SHP77 treated with DMSO at 0.1 percent for 48 hours (cell line): ENCODE measurements at regions not wholly inside any gene's neighbourhood (a gene's known extent, or its start where the extent isn't known, plus 50 kb on each side); places are given as distances from the start of the nearest gene placed in this dataset.
"Not testable (repeated sequence)": the region's sequence is repeated elsewhere in the genome, so short reads cannot be mapped to it uniquely, and the experiment has no call there.

Source experiments
- DNase-seq: peaks from one replicate; lab custom pipeline; 2025; lab: John Stamatoyannopoulos, UW

GRCh38 chr4:173699841-173700475 lies 169.9 kb upstream of the HAND2 start:
- no peak for DNase-seq

DNA sequence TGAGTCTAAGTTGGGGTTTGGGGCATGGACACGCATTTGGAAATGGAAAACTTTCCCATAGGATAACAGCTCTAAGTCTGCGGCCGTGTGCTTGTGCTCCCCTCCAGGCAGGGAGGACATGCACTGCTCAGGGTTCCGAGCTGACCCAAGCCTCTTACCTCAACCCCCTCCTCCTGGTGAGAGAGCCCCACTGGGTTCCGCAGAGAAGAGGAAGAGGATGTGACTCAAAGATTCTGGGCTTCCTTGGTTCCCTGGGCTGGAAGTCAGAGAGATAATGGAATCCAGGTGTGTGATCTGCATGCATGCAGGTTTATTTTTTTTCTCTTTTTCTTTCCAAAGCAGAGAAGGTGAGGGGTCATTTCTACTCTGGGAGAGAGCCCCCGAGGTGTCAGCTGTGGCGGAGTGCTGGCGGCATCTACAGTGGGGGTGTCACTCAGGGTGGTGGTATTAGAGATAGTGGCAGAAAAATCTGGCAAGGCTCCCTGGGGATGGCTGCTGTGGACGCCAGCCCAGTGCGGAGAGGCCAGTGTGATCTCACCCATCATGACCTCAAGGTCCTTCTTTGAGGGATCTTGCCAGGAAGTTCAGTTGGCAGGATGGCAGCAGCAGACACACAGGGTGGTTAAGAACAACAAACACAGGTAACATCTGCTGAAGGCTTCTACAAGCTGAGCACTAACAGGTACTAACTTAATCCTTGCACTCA lies 168.7 kb upstream of the HAND2 start:
- no peak for DNase-seq

GRCh38 chr4:173697840-173698239 lies 167.8 kb upstream of the HAND2 start:
- no peak for DNase-seq

DNA sequence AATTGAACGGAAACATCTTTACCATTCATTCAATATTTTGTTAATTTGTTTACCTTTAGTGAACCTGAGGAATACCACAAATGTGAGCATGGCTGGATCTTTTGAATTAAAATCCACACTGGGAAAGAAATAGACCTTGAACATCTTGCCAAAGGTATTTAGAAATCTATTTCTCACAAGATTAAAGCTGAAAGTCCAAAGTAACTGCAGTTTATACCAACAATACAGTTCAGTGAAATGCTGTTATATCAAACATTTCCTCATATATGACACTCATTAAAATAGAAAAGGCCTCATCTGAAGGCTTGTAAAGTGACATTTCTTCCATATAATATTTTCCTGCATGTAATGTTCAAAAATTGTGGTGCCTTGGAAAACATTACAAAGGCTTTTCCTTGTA lies 166.5 kb upstream of the HAND2 start:
- no peak for DNase-seq

DNA sequence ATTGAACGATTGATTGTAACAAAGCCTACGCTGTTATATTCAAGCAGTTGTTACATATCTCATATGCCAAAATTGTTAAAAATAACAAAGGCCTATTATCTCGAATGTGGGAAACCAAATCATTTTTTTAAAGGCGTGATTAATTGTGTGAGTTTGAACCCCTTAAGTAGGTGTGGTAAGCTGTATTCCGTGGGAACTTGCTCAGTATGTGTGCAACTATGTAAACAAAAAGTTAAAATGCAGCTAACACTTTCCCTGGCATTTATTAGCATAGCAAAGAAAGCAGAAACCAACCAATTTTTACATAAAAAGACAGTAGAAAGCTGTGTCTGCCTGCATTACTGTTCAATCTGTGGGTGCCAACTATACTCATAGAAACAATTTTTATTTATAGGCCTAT lies 166.0 kb upstream of the HAND2 start:
- no peak for DNase-seq

DNA sequence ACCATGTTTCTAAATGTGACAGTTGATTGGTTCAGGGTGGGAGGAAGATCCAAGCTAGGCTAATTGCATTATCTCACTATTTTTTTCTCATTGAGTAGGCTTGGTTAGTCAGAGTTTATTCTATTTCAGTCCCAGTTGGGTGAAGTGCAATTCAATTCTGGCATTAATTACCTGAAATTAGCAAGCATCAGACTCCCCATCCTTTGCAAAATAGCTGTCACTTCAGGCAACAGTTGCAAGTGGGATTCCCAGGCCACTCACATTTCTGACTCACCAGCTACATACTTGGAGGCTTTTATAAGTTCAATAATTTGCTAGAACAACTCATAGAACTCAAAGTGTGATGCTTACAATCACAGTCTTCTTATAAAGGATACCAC lies 155.8 kb upstream of the HAND2 start:
- no peak for DNase-seq

DNA sequence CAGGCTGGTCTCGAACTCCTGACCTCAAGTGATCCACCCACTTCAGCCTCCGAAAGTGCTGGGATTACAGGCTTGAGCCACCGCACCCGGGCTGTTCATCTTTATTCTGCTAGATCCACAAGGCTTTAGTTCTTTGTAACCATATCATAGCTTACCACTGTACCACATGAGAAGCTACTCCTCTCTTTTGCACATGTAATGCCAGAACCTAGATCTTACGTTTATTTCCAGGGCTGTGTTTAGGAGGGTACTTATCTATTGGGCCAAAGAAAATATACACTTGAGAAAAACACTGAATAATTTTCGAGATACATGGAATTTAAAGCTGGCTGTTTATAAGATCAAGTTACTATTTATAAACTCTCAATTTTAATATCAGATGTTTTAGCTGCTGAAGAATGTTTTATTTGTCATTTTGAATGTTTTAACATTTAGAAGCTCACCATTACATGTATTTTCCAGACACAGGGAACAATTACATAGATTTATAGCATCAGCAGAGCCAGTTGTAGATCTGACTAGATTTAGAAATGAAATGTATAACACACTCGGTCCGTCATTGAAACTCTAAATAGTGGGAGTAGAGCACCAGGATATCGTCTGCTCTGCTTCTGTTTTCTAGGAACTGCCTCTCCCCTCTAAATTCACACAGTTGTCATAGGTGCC lies 155.3 kb upstream of the HAND2 start:
- DNase-seq, result no peak

- no peak for DNase-seq
Measured at GRCh38 chr4:173684223-173684622, 154.2 kb upstream of the HAND2 start.

- DNase-seq, result no peak
Measured at GRCh38 chr4:173682609-173683008, 152.6 kb upstream of the HAND2 start.

GRCh38 chr4:173680278-173680677 lies 150.2 kb upstream of the HAND2 start:
- DNase-seq, result no peak

DNA sequence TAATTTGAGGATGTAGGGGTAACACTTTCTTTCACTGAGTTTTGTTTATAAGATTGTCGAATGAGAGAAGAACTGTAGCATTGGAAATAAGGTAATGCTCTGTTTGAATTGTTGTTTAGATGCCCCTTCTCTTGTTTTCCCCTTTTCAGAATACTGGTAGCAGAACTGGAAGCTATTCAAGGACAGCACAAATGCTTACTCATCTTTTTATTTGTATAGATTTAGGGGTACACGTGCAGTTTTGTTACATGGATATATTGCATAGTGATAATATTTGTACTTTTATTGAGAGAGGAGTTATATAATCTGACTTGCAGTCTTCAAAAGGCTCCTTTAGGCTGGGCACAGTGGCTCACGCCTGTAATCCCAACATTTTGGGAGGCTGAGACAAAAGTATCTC lies 145.4 kb upstream of the HAND2 start:
- no peak for DNase-seq

- DNase-seq, result no peak
Measured at GRCh38 chr4:173669460-173670179, 139.6 kb upstream of the HAND2 start.

DNA sequence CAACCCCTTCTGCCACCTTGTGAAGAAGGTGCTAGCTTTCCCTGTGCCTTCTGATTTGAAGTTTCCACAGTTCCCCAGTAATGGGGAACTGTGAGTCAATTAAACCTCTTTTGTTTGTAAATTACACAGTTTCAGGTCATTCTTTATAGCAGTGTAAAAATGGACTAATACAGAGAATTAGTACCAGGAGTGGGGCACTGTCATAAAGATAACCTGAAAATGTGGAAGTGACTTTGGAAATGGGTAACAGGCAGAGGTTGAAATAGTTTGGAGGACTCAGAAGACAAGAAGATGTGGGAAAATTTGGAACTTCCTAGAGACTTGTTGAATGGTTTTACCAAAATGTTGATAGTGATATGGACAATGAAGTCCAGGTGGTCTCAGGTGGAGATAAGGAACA lies 131.0 kb upstream of the HAND2 start:
- DNase-seq, result no peak

DNA sequence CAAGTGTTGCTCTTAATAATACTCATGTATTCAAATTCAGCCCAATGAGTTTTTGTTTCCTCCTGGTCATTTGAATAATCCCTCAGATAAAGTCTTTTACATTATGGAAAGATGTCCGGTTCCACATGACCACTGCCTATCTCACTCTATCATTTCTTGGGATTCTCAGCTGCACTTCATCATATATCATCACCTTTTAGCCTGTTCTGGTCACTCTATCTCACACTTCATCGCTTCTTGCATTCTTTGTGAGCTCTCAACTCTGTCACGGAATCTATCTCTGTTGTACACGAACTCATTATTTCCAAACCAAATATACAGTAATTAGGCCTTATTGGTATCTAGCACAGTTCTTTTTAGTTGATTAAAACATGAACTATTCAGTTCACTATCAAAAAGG lies 126.9 kb upstream of the HAND2 start:
- DNase-seq, result no peak

- DNase-seq, result no peak
Measured at GRCh38 chr4:173652283-173652931, 122.4 kb upstream of the HAND2 start.

GRCh38 chr4:173651651-173652282 lies 121.7 kb upstream of the HAND2 start:
- no peak for DNase-seq

DNA sequence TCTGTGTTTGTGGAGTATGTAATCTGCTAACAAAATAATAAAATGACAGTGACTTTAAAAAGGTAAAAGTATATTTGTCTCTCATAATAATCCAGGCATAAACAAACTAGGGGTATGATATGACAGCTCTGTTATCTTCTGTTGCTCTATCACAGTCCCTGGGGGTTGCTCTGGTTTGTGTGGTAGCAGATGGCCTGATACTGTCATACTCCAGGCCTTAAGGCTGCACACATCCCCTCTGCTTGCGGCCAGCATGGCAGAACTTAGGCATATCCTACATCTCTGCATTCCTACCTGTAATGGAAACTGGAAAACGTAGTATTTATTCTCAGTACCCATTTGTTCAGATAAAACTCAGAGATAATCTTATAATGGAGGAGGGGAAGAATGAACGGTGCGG lies 117.9 kb upstream of the HAND2 start:
- DNase-seq, result no peak

DNA sequence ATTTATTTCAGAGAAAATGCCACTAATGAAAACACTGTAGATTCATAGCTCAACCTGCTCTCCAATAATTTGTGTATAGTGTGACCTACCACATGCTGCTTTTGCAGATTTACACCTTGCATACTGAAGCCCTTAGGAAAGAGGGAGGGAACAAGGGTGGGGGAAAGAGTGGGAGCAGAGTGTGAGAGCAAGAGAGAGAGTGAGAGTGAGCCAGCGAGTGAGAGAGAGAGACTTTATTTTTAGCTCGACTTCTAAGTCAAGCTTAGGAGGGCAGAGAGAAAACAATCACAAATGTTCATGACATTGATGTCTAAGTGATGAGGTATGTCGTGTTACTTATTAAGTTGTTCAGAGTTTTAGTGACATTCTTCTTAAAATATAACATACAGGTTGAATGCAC lies 112.5 kb upstream of the HAND2 start:
- no peak for DNase-seq

GRCh38 chr4:173635395-173635794 lies 105.4 kb upstream of the HAND2 start:
- no peak for DNase-seq

DNA sequence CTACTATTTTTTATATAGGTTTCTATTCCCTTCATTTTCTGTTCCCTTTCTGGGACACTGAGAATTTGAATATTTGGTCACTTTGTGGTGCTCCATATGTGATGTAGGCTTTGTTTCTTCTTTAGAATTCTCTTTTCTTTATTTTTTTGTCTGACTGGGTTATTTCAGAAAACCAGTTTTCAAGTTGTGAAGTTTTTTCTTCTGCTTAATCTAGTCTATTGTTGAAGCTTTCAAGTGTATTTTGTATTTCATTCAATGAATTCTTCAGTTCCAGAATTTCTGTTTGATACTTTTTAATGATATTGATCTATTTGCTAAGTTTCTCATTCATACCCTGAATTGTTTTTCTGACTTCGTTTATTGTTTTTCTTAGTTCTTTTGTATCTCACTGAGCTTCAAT lies 96.2 kb upstream of the HAND2 start:
- no peak for DNase-seq

DNA sequence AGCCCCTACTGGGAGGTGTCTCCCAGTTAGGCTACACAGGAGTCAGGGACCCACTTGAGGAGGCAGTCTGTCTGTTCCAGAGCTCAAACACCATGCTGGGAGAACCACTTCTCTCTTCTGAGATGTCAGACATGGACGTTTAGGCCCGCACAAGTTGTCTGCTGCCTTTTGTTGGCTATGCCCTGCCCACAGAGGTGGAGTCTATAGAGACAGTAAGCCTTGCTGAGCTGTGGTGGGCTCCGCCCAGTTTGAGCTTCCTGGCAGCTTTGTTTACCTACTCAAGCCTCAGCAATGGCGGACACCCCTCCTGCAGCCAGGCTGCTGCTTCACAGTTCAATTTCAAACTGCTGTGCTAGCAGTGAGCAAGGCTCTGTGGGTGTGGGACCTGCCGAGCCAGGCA lies 88.6 kb upstream of the HAND2 start:
- DNase-seq, result not testable (repeated sequence)

- DNase-seq, result no peak
Measured at GRCh38 chr4:173609158-173609557, 79.1 kb upstream of the HAND2 start.
